PC-9 (cell line): ENCODE measurements at regions not wholly inside any gene's neighbourhood (a gene's known extent, or its start where the extent isn't known, plus 50 kb on each side); places are given as distances from the start of the nearest gene placed in this dataset.

ENCODE experiments used
- EZH2 ChIP-seq: fragments of 200-600 bp; sonication (generic); IDR thresholded peaks from 2 replicates; pipeline ENCODE4 v1.8.0; 2017; ENCODE audit warnings: antibody characterized with exemption, low read depth
- TF ChIP-seq, protein P1 (sequence below): fragments of 200-600 bp; sonication (generic); conservative IDR thresholded peaks from 2 replicates; pipeline ENCODE4 v1.6.1; 2017; ENCODE audit warnings: mixed run types, antibody characterized with exemption, mild to moderate bottlenecking, moderate library complexity

DNA sequence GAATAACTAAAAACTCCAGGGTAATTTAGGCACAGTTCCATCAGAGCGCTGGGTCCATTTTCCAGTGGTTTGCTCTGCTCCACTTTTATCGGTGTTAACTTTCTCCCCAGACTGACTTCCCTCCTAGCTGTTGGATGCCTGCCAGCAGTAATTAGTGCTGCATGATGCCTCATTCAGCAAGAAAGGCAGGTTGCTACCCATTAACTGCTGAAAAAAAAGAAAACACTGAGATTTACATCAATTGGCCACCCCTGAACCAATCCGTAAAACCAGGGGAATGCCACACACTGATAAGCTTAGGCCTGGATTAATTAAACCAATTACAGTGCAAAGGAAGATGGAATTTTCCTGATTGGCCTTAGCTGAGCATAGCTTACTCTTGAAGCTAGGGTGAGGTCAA lies 182.4 kb upstream of the CXXC4 start:
- TF ChIP-seq, protein P1, sequence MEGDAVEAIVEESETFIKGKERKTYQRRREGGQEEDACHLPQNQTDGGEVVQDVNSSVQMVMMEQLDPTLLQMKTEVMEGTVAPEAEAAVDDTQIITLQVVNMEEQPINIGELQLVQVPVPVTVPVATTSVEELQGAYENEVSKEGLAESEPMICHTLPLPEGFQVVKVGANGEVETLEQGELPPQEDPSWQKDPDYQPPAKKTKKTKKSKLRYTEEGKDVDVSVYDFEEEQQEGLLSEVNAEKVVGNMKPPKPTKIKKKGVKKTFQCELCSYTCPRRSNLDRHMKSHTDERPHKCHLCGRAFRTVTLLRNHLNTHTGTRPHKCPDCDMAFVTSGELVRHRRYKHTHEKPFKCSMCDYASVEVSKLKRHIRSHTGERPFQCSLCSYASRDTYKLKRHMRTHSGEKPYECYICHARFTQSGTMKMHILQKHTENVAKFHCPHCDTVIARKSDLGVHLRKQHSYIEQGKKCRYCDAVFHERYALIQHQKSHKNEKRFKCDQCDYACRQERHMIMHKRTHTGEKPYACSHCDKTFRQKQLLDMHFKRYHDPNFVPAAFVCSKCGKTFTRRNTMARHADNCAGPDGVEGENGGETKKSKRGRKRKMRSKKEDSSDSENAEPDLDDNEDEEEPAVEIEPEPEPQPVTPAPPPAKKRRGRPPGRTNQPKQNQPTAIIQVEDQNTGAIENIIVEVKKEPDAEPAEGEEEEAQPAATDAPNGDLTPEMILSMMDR: no peak
- no peak for TF ChIP-seq EZH2
